HG03460 (cell line): ENCODE measurements at regions not wholly inside any gene's neighbourhood (a gene's known extent, or its start where the extent isn't known, plus 50 kb on each side); places are given as distances from the start of the nearest gene placed in this dataset.

Source experiments
- ATAC-seq: cut with Tn5 transposase; IDR thresholded peaks from one replicate; pipeline ENCODE4 v1.9.1; 2021; ENCODE audit not compliant: unreplicated experiment

GRCh38 chr12:125417446-125417845 is 352.2 kb downstream of the AACS start:
- ATAC-seq, result no peak

- no peak for ATAC-seq
These were observed 353.8 kb downstream of the AACS start for GRCh38 chr12:125418902-125419564.

GRCh38 chr12:125424909-125425308 is 359.7 kb downstream of the AACS start:
- no peak for ATAC-seq

- no peak for ATAC-seq
These were observed 366.3 kb downstream of the AACS start for GRCh38 chr12:125431516-125431915.

GRCh38 chr12:125434131-125434530 is 368.9 kb downstream of the AACS start:
- no peak for ATAC-seq

- ATAC-seq, result peak; percentile 73
These were observed 369.8 kb downstream of the AACS start for GRCh38 chr12:125434936-125435443.

- ATAC-seq, result no peak
These were observed 370.6 kb downstream of the AACS start for GRCh38 chr12:125435871-125436270.

GRCh38 chr12:125436686-125437085 is 371.5 kb downstream of the AACS start:
- no peak for ATAC-seq

GRCh38 chr12:125440399-125440798 is 375.2 kb downstream of the AACS start:
- ATAC-seq, result no peak

GRCh38 chr12:125443341-125443740 is 378.1 kb downstream of the AACS start:
- ATAC-seq, result no peak

- no peak for ATAC-seq
These were observed 386.2 kb downstream of the AACS start for GRCh38 chr12:125451408-125451807.

- no peak for ATAC-seq
These were observed 388.5 kb downstream of the AACS start for GRCh38 chr12:125453751-125454150.

- ATAC-seq, result no peak
These were observed 389.1 kb downstream of the AACS start for GRCh38 chr12:125454291-125454690.

GRCh38 chr12:125454786-125455480 is 389.7 kb downstream of the AACS start:
- ATAC-seq, result no peak

GRCh38 chr12:125455556-125455955 is 390.3 kb downstream of the AACS start:
- no peak for ATAC-seq

- no peak for ATAC-seq
These were observed 393.5 kb downstream of the AACS start for GRCh38 chr12:125458552-125459268.

- ATAC-seq, result no peak
These were observed 396.6 kb downstream of the AACS start for GRCh38 chr12:125461831-125462230.

GRCh38 chr12:125463386-125463785 is 398.2 kb downstream of the AACS start:
- no peak for ATAC-seq

GRCh38 chr12:125467363-125467762 is 402.1 kb downstream of the AACS start:
- no peak for ATAC-seq

- no peak for ATAC-seq
These were observed 404.4 kb downstream of the AACS start for GRCh38 chr12:125469683-125470082.

GRCh38 chr12:125470838-125471783 is 405.9 kb downstream of the AACS start:
- ATAC-seq, result no peak
